Endothelial cell of umbilical vein (primary cell): ENCODE measurements at regions not wholly inside any gene's neighbourhood (a gene's known extent, or its start where the extent isn't known, plus 50 kb on each side); places are given as distances from the start of the nearest gene placed in this dataset.

Source experiments
- BruUV-seq: library from RNA; stranded (reverse); fragments of 400-500 nt; replicated peaks from 2 replicates; lab custom pipeline; 2021; lab: Mats Ljungman, UMichigan
- CTCF ChIA-PET: fragments of 300-600, 350-600 bp; sonication (Branson Sonifier 250); formaldehyde crosslinking; loops from one replicate; lab custom pipeline; 2021; ENCODE audit warnings: antibody characterized with exemption, inconsistent platforms; lab: Charles Lee
- POLR2A ChIA-PET: fragments of 300-600, 350-600 bp; sonication (Branson Sonifier 250); formaldehyde crosslinking; loops from one replicate; lab custom pipeline; 2021; ENCODE audit warnings: antibody characterized with exemption, inconsistent platforms; lab: Charles Lee
- DNase-seq: peaks from one replicate; pipeline ENCODE4 v3.0.0-alpha.2; 2011; ENCODE audit warnings: low read depth, low spot score
- FAIRE-seq: peaks from 2 replicates; lab custom pipeline; 2011; peaks lifted over from hg19 to GRCh38; lab: Jason Lieb, UNC
- H2AFZ ChIP-seq: 2 replicates; pipeline ENCODE4 v1.6.0; 2012; ENCODE audit warnings: low read depth, low read length, control low read depth, inconsistent platforms
- H3K27ac ChIP-seq: 2 replicates; pipeline ENCODE4 v1.5.1; 2011; ENCODE audit warnings: low read depth, mild to moderate bottlenecking, control low read depth, low read length, moderate library complexity; ENCODE audit not compliant: insufficient read depth
- H3K27me3 ChIP-seq, 2 experiments: 2 replicates each; pipeline versions ENCODE4 v1.6.0 to v1.6.1; 2011; ENCODE audit warnings: low read length in 2 of 2, mixed read lengths in 1 of 2; ENCODE audit not compliant: control insufficient read depth in 2 of 2, insufficient read depth in 2 of 2
- H3K36me3 ChIP-seq, 2 experiments: 2 replicates in 1 of 2; 3 replicates in 1 of 2; pipeline ENCODE4 v1.5.1; 2011; ENCODE audit warnings: low read length in 2 of 2, mild to moderate bottlenecking in 1 of 2, moderate library complexity in 1 of 2; ENCODE audit not compliant: control insufficient read depth in 2 of 2, insufficient read depth in 2 of 2; ENCODE audit errors: extremely low read depth in 1 of 2
- H3K4me1 ChIP-seq: 3 replicates; pipeline ENCODE4 v1.5.1; 2011; ENCODE audit warnings: mild to moderate bottlenecking, low read length; ENCODE audit not compliant: control insufficient read depth, insufficient read depth; ENCODE audit errors: extremely low read depth
- H3K4me2 ChIP-seq: 2 replicates; pipeline ENCODE4 v1.6.1; 2011; ENCODE audit warnings: low read length, control low read depth, mixed read lengths; ENCODE audit not compliant: insufficient read depth
- H3K4me3 ChIP-seq, 3 experiments: fragments of 200-600 bp in 1 of 3; sonication (generic), shearing (Covaris generic) in 1 of 3; replicated peaks in 1 of 3; 2 replicates each; pipeline ENCODE4 v1.5.1; 2011 to 2016; ENCODE audit warnings: control low read depth in 3 of 3, low read length in 3 of 3, mild to moderate bottlenecking in 2 of 3, inconsistent platforms in 1 of 3, low read depth in 1 of 3, moderate library complexity in 1 of 3; ENCODE audit not compliant: insufficient read depth in 1 of 3
- H3K79me2 ChIP-seq: 2 replicates; pipeline ENCODE4 v1.6.0; 2012; ENCODE audit warnings: low read length, inconsistent platforms; ENCODE audit not compliant: control insufficient read depth, insufficient read depth
- H3K9ac ChIP-seq: replicated peaks from 2 replicates; pipeline ENCODE3; 2011; ENCODE audit warnings: low read length, control low read depth; ENCODE audit not compliant: insufficient read depth; ENCODE audit errors: extremely low read depth
- H3K9me1 ChIP-seq: replicated peaks from 3 replicates; pipeline ENCODE4 v1.6.0; 2011; ENCODE audit warnings: mild to moderate bottlenecking, low read length; ENCODE audit not compliant: control insufficient read depth, insufficient read depth; ENCODE audit errors: extremely low read depth
- H3K9me3 ChIP-seq: replicated peaks from 2 replicates; pipeline ENCODE4 v1.5.1; 2012; ENCODE audit warnings: low read length, inconsistent platforms; ENCODE audit not compliant: control insufficient read depth, insufficient read depth
- H4K20me1 ChIP-seq: replicated peaks from 2 replicates; pipeline ENCODE3; 2011; ENCODE audit warnings: mild to moderate bottlenecking, low read length; ENCODE audit not compliant: control insufficient read depth, insufficient read depth; ENCODE audit errors: extremely low read depth
- EZH2 ChIP-seq: IDR thresholded peaks from 2 replicates; pipeline ENCODE4 v1.6.1; 2012; ENCODE audit warnings: borderline replicate concordance, low read depth, mild to moderate bottlenecking, moderate library complexity, low read length, inconsistent platforms; ENCODE audit not compliant: severe bottlenecking
- FOS ChIP-seq: IDR thresholded peaks from 2 replicates; pipeline ENCODE4 v1.6.1; 2011; ENCODE audit warnings: mild to moderate bottlenecking, low read length, moderate library complexity, borderline replicate concordance; ENCODE audit not compliant: insufficient read depth
- GATA2 ChIP-seq: IDR thresholded peaks from 2 replicates; pipeline ENCODE4 v1.7.0; 2011; ENCODE audit warnings: low read depth, mild to moderate bottlenecking, moderate library complexity, mixed read lengths, low read length; ENCODE audit not compliant: insufficient read length, insufficient read depth
- JUN ChIP-seq: IDR thresholded peaks from 2 replicates; pipeline ENCODE4 v1.6.1; 2011; ENCODE audit warnings: borderline replicate concordance, low read depth; ENCODE audit not compliant: insufficient read length, insufficient read depth
- MYC ChIP-seq: IDR thresholded peaks from one replicate; pipeline ENCODE4 v1.6.1; 2011; ENCODE audit warnings: mild to moderate bottlenecking, low read depth, low read length
- POLR2A ChIP-seq: IDR thresholded peaks from 2 replicates; pipeline ENCODE4 v1.6.1; 2012; ENCODE audit warnings: low read depth, mild to moderate bottlenecking, control low read depth, low read length
- POLR2AphosphoS5 ChIP-seq: IDR thresholded peaks from 2 replicates; pipeline ENCODE4 v1.6.1; 2012; ENCODE audit warnings: low read depth, mild to moderate bottlenecking, control low read depth, low read length, moderate library complexity; ENCODE audit not compliant: insufficient read depth
- dilution Hi-C: fragments of 300-500 bp; cut with MboI; formaldehyde crosslinking; loops from one replicate; pipeline ENCODE4 v1.15.0; 2019; ENCODE audit warnings: low sequenced_read_pairs; ENCODE audit not compliant: extremely low pct_ligation_motif_present
- intact Hi-C: fragments of 100-400 bp; cut with micrococcal nuclease; formaldehyde crosslinking; loops from one replicate; pipeline ENCODE4 v1.10.0; 2022
- TF ChIP-seq, protein P1 (sequence below): IDR thresholded peaks from 2 replicates; pipeline ENCODE4 v1.6.1; 2011; ENCODE audit not compliant: insufficient read depth, insufficient read length
- TF ChIP-seq, protein P2 (sequence below), 2 donors: IDR thresholded peaks; 1 replicate in 1 of 2; 2 replicates in 1 of 2; pipeline ENCODE4 v1.5.1; 2011; ENCODE audit warnings: low read length in 2 of 2, mild to moderate bottlenecking in 2 of 2, moderate library complexity in 2 of 2, control low read depth in 1 of 2, inconsistent platforms in 1 of 2, low read depth in 1 of 2; ENCODE audit not compliant: insufficient read depth in 1 of 2; ENCODE audit errors: extremely low read depth in 1 of 2

DNA sequence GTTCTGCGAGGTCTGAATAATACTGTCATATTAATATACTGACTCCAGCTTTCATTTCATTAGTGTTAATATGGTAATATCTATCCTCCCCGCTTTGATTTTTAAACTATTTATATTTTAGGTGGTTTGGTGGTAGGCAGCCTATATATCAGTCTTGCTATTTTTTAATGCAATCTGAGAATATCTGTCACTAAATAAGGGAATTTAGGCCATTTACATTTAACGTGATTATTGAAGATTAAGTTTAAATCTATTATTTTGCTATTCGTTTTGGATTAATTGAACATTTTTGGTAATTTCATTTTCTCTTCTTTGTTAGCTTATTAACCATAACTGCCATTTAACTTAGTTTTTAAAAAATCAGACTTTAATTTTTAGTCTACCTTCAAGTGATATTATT, 247.7 kb upstream of the PMFBP1 start:
- no peaks in the 10 kb centered on the region for H3K4me1 ChIP-seq
- POLR2A ChIA-PET: no interaction called here
- dilution Hi-C loops: no loop called here
- no peaks in the 10 kb centered on the region for H3K27me3 ChIP-seq
- BruUV-seq: no TSS peak
- no peak overlapping the region for H3K27ac ChIP-seq
- no peaks in the 10 kb centered on the region for H3K9me1 ChIP-seq
- H3K4me3 ChIP-seq: no peak overlapping the region
- H2AFZ ChIP-seq: no peak overlapping the region
- intact Hi-C loops: no loop called here
- DNase-seq: no peak
- no peaks in the 10 kb centered on the region for H3K36me3 ChIP-seq
- H4K20me1 ChIP-seq: no peaks in the 10 kb centered on the region
- H3K79me2 ChIP-seq: no peaks in the 10 kb centered on the region
- no peak for FAIRE-seq
- H3K9me3 ChIP-seq: no peaks in the 10 kb centered on the region
- no peak overlapping the region for H3K4me2 ChIP-seq
- H3K9ac ChIP-seq: no peak overlapping the region
- TF ChIP-seq POLR2AphosphoS5: no peak
- TF ChIP-seq GATA2: no peak
- no peak for TF ChIP-seq JUN
- no peak for TF ChIP-seq MYC
- TF ChIP-seq, protein P1, sequence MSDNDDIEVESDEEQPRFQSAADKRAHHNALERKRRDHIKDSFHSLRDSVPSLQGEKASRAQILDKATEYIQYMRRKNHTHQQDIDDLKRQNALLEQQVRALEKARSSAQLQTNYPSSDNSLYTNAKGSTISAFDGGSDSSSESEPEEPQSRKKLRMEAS: no peak
- TF ChIP-seq EZH2: no peak
- no peak for TF ChIP-seq POLR2A
- CTCF ChIA-PET: interaction anchor here (1.8 kb wide), 1 partner anchor 20 kb away, joined by 9 read pairs; no protein-coding TSS in a partner anchor

DNA sequence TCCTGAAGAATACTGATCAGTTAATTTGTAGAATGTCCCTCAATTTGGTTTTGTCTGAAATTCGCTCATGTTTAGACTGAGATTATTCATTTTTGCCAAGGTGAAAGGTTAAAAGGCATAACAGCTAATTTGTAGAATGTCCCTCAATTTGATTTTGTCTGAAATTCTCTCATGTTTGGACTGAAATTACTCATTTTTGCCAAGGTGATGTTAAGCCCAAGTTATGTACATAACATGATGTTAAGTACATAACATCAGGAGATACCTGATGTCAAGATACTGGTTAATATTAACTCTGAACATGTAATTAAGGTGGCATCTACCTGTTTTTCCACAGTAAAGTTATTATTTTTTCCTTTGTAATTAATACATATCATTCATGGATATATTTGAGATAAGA, 243.4 kb upstream of the PMFBP1 start:
- POLR2A ChIA-PET: no interaction called here
- Histone ChIP-seq H3K79me2 (no peaks in the 10 kb centered on the region), H2AFZ (no peak overlapping the region), H3K36me3 (no peaks in the 10 kb centered on the region), H3K9ac (no peak overlapping the region), H3K4me3 (no peak overlapping the region), H3K9me3 (no peaks in the 10 kb centered on the region), H3K9me1 (no peaks in the 10 kb centered on the region), H3K4me2 (no peak overlapping the region), H3K27me3 (no peaks in the 10 kb centered on the region), H3K27ac (no peak overlapping the region), H4K20me1 (no peaks in the 10 kb centered on the region), H3K4me1 (no peaks in the 10 kb centered on the region)
- no TSS peak for BruUV-seq
- TF ChIP-seq, protein P2, sequence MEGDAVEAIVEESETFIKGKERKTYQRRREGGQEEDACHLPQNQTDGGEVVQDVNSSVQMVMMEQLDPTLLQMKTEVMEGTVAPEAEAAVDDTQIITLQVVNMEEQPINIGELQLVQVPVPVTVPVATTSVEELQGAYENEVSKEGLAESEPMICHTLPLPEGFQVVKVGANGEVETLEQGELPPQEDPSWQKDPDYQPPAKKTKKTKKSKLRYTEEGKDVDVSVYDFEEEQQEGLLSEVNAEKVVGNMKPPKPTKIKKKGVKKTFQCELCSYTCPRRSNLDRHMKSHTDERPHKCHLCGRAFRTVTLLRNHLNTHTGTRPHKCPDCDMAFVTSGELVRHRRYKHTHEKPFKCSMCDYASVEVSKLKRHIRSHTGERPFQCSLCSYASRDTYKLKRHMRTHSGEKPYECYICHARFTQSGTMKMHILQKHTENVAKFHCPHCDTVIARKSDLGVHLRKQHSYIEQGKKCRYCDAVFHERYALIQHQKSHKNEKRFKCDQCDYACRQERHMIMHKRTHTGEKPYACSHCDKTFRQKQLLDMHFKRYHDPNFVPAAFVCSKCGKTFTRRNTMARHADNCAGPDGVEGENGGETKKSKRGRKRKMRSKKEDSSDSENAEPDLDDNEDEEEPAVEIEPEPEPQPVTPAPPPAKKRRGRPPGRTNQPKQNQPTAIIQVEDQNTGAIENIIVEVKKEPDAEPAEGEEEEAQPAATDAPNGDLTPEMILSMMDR (IDR thresholded peaks at IDR 0.05; ENCODE audit: extremely low read depth in 1 of 2, insufficient read depth in 1 of 2, low read depth in 1 of 2, low read length in 2 of 2): no peak
- TF ChIP-seq GATA2 (no peak), FOS (no peak), EZH2 (no peak), POLR2A (no peak), MYC (no peak), POLR2AphosphoS5 (no peak), JUN (no peak)
- TF ChIP-seq, protein P1: no peak
- no peak for FAIRE-seq
- intact Hi-C loops: no loop called here
- CTCF ChIA-PET: no interaction called here
- DNase-seq: no peak
- dilution Hi-C loops: no loop called here
